CD4-positive, alpha-beta T cell treated with Interleukin-21 for 1 hour (primary cell): ENCODE measurements at regions not wholly inside any gene's neighbourhood (a gene's known extent, or its start where the extent isn't known, plus 50 kb on each side); places are given as distances from the start of the nearest gene placed in this dataset.

ENCODE experiments used
- DNase-seq: peaks from one replicate; pipeline ENCODE4 v3.0.0-alpha.2; 2020

DNA sequence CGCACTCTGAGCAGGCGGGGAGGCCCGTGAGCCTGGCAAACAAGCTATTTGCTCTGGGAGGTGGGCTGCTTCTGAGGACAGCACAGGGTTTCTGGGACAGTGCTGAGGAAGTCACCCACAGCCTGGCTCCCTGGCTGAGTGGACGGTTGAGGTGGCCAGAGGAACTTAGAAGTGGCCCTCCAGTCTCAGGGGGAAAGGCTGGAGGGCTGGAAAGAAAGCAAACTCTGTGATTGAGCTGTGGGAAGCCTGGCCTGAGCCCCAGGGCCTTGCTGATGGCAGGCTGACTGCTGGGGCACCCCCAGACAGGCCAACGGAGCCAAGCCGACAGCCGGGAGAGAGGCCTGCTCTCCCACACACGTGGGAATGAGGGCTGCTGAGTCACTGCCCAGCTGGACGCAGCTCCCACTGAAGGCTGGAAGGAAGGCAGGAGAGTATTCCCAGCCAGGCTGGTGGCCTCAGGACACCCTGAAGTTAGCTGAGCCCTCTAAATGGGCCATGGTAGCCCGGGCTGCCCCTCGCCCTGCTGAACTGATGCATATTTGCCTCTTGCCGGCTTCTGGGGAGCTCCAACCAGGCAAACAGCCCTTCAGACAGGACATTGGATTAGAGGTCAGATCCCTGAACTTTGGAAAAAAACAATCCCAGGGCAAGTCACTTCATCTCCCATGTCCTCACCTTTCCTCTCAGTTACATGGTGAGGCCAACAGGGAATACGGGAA is 98.0 kb upstream of the TLE3 start:
- no peak for DNase-seq

DNA sequence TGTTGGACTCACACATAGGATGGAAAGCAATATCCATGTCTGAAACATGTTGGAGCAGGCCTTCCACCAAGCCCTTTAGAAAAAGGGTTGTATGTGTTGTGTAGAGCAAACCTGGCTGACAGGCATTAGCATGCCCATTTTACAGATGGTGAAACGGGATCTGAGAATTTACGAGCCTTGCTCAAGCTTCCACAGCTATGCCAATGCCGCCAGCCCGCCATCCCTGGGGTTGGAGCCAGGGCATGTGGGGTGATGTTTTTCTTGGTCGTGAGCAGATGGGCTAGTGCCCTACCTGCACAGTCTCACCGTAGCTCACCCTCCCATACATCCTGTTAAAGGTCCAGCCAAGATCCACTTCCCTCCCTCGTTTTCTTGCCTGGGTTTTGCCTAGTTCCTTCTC is 97.5 kb upstream of the TLE3 start:
- DNase-seq, result no peak

DNA sequence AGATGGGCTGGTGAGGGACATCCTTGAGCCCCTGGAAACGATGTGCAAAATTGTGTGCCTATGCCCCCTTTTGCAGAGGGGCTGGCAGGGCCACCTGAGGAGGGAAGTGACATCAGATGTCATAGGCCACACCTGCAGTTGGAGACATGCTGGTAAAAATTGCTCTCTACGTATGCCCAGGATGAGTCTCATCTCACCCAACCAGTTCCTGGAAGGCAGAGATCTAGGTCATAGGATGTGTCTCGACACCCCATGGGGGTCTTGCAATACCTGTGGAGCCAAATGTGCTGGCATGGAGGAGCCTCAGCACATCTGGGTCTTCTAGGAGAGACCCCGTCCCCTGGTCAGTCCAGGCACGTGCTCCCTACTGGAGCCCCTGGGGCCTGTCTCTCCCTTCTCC is 96.5 kb upstream of the TLE3 start:
- DNase-seq, result no peak

DNA sequence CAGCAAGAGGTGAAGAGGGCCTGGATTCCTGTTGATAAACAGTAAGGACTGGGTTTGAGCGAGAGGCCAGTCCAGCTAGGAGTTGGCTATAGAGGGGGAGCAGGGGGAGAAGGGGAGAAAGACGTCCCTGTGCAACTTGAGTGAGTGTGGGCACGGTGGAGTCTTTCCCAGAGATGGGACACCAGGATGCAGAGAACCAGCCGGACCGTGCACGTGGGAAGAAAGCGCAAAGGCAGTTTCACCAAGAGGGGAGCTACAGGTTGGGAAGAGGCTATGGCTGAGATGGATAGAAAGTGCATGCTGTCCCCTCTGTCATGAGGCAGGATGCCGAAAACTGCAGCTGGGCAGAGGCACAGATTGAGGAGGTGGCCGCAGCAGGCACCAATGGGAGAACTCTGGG is 96.0 kb upstream of the TLE3 start:
- DNase-seq, result no peak

DNA sequence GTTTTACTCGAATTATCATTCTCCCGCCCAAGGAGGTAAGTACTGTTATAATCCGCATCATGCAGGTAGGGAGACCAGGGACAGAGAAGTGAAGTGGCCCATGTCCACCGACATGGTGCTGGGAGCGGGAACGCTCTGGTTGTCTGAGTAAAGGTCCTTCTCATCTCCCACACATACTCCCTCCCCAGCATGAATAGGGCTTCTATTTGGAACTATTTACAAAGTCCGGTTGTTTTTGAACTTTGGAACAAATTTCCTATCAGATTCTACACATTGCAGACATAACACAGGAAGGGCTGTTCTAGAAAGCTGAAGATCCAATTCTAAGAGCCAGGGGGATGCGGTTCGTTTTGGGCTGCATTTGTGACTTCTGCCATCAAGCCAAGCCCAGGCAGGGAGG is 94.8 kb upstream of the TLE3 start:
- DNase-seq, result no peak

DNA sequence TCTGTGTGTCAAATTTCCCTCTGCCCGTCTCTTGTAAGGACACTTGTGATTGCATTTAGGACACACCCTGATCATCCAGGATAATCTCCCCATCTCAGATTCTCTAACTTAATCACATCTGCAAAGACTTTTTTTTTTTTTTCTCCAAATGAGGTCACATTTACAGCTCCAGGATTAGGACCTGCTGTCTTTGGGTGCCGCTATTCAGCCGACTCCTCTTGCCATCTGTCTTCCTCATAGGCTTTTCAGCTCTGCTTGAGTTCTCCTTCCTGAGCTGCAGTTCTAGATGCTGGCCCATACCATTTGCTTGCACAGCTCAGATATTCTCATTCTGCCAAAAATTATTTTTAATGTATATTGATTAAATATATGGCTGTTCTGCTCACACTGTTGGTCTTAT is 94.3 kb upstream of the TLE3 start:
- DNase-seq, result no peak

DNA sequence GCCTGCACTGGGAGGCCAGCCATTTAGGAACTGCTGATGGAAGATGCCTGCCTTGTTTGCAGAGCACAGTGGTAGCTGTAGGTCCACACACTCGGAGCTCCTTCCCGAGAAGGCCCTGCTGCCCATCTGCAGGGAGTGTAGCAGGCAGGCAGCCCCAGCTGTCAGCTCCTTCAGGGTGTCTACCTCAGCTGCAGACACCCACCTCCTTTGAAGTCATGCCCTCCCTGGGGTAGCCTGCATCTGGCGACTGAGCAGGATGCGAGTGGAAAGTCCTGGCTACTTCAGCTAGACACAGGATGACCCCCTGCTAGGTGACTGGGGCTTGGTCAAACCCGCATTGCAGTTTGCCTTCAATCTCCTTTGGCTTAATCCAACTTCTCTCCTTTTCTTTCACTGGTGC is 93.2 kb upstream of the TLE3 start:
- no peak for DNase-seq

DNA sequence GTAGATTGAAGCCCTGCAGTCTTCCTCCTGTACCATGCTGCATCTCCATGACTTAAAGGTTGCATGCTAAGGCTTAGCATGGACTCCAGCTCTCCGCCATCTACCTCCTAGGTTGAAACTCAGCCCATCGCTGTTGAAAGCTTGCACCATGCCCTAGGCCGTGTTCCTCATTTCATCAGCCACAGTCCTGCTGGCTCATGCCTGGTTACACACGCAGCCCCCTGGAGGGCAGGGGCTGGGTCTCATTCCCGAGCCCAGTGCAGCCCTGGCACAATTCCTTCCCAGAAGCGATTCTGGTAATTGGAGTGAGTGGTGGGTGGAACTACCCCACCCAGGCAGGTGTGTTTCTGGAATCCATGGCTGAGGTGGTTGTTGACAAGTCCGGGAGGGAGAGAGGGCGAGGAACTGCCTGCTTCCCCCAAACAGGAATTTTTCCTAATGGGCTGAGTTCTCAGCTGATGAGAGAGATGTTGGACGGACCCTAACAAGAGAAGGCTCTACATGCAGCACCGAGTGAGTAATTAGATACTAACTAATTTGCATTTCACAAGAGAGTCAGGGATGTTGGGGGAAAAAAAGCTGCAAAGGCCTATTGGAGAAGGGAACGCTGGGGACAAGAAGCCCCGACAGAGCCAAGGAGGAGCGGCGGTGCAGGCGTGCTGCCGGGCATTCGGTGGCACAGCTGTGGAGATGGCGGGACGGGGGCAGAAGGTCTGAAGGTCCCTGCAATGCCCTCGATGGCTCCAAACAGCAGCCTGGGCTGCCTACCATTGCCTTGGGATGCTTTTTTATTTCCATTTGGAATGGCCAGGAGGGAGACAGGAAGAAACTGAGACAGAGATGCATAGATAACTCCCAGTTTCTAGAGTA is 92.3 kb upstream of the TLE3 start:
- DNase-seq, result no peak

DNA sequence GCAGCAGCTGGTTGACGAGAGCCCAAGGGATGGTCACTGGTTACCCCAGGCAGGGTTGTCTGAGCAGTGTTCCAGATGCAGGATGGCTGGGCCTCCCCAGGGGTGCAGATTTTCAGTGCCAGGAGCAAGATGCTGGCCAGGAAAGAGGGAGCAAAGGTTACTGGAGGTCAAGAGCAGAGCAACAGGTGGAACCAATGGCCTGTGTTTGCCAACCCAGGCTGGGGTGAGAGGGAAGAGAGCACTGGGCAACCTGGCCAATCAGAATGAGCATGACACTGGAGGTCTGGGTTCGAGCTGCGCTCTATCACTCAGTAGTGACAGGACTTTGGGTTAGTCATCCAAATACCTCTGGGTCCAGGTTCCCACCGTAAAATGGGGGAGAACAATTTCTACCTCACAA is 90.6 kb upstream of the TLE3 start:
- DNase-seq, result no peak

DNA sequence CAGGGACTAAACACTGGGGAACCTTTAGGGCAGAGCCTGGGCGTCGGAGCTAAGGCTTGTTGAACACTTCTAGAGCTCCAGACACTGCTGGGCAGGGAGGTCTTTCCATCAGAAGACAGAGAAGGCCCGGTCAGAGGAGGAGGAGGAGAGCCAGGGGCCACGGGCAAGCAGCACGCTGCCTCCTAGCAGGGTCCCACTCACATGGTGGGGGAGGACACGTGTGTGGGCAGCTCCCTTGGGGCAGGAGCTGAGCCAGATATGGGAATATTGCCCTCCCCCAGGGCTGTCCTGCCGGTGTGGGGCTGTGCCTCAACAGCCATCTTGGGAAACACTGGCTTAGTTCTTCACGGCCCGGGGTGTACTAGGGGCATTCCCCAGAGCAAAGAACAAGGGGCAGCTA is 89.6 kb upstream of the TLE3 start:
- no peak for DNase-seq

DNA sequence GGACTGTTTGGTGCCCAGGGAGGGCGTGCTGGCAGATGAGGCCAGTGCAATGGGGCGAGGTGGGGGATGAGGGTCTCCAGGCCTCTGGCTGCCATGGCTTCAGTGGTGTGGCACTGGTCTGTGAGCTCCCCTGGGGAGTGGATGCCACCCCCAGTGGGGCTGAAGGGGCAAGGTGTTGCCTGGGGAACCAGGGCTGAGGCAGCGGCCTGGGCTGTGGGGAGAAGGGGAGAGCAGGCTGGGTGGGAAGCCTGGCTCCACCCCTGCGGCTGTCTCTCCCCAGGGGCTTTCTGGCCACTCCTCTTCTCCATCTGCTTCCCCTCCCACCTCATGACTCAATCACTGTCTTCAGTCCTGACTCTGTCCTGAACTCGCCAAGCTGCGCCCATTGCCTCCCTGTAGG is 88.4 kb upstream of the TLE3 start:
- no peak for DNase-seq

DNA sequence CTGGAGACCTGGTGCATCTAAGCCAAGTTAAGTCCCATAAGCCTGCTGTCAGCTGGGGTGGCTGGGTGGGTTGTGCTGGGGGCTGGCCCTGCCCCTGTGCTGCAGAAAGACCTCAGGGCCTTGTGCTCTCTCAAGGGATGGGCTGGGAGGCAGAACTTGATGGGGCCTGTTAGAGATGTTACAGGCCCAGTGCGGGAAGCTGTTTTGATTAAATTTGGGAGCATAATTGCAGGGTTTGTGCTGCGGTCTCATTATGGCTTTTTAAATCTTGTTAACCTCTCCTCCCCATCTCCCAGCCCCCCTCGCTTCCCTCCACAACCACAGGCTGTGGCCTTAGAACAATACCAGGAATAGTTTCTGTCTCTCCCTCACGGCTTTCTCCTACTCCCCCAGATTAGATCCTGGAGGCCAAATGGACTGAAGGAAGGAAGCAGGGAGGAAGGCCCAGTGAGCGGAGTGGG is 87.6 kb upstream of the TLE3 start:
- no peak for DNase-seq

DNA sequence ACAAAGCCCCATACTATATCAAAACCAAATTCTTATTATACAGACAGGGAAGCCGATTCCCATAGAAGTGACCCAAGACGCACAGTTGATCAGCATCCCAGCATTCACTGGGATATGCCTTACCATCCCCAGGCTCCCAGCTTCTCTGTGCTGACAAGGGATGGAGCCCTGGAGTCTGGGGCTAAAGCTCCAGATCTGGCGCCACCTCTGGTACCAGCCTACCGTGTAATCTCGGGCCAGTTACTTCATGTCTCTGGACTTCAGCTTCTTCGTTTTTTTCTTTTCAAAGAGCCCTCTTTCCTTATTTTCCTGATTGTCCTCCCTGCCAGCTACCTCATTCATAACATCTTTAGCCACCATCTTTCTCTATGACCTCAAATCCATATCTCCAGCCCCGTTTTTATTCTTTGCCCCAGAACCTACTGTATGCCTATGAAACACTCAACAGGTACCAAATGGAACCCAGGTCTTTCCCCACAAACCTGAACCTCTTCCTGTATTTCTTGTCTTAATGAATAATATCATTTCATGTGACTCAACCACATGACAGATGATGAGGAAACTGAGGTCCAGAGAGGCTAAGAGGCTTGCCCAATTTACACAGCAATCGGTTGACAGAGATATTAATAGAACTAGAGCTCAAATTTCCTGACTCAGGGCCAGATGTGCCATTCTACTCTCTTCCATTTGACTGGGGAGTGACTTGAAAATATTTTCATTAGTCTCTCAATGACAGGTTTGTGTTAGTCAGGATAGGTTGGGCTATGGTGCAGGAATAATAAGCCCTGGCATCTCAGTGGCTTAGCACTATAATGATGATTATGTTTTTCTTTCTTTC is 85.4 kb upstream of the TLE3 start:
- no peak for DNase-seq

DNA sequence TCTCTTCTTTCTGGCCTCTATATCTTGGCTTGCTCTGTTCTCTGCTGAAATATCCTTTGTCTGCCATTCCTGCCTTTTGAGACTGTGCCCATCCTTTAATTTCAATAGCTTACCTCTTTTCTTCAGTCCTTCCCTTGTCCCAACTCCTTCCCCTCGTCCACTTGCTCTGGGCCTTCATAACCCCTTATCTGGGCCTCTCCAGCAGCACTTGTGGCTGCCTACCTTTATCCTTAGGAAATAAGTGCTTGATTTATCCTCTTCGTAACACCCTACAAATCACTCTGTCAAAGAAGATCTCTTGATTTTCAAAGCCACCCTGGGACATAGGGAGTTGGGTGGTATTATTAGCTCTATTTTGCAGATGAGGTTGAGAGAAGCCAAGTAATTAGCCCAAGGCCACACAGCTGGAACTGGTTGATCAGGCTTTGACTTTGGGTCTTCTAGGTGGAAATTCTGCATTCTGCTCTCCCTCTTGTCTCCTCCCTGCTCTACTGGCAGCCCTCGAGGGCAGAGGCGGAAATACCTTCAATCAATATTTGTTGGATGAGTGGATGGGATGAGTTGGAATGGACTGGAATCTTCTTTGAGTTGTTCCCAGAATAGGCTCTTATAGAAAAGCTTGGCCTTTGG is 84.0 kb upstream of the TLE3 start:
- no peak for DNase-seq

DNA sequence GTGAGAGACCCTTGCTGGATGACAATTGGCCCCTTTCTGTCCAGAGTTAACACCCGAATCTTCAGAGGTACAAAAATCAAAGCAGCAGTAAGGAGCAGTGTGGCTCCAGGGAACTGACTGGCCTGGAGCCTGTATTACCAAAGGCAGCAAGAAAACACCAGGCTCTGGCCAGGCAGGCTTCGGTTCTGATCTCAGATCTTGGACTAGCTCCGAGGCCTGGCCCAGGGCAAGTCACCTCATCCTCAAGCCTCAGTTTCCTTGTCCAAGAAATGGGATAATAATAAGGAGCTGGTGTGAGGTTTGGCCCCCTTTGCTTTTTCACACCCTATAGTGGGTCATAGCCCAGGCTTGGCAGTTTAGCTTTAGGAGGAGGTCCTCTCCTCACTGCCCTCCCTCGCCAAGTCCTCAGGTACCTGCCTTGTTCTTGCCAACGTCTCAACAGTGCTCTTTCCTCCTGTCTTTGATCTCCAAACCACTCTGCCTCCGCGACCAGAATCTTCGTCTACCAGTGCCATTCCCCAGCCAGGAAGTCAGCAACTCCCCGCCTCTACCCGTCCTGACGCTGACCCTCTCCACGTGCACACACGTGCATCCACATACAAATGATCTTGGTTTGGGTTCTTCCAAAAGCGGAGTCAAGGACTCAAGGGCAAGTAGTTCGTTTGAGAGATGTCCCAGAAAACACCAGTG is 82.6 kb upstream of the TLE3 start:
- DNase-seq, result no peak

DNA sequence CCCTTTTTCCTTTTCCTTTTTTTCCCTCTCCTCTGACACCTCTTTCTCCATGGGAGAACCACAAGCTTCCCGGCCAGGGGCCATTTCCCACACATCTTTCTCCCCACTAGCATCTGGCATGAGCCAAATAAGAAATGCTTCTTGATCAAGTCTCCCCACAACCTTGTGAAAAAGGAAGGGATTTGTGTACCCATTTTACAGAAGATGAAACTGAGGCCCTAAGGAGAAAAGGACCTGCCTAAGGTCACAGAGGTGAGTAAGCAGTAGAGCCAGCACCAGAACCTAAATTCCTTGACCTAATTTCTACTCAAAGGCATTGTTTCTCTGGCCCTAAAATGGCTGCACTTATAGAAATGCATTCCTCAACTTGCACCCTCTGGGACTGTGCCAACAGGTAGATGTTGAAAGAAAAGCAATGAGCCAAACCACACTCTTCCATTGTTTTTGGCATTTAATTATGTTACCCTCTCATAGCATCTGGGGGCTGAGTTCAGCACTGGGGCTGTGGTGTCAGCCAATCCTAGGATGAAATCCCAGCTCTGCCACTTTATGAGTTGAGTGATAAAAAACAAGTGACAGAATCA is 81.7 kb upstream of the TLE3 start:
- no peak for DNase-seq

DNA sequence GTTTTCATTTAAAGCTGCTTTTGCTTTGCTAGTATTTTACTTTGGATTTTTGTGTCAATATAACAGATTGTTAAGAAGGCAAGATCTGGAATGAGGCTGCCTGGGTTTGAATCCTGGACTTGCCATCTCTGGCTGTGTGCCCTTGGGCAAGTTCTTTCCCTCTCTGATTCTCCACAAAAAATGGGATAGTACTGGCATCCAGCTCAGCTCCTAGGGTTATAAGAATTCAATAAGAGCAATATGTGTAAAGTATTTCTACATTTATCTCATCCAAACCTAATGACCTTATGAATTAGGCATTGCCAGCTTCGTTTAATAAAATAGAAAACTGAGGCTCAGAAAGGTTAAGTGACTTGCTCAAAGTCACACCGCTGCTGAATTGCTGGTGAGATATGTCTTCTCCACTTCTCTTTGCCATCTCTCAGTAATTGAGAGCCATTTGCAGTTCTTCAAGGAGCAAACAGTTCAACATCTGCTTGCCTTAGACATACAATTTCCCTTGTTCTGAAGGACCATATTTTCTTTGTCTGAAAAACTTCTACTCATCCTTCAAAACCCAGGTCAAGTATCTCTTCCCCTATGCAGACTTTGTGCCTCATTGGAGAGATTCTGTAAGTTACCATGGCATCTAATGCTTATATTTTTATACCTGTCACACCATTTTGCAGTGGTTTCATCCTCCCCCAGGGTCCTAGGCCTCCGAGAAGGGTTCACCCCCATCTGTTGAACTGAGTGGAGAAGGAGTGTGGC is 80.8 kb upstream of the TLE3 start:
- no peak for DNase-seq

DNA sequence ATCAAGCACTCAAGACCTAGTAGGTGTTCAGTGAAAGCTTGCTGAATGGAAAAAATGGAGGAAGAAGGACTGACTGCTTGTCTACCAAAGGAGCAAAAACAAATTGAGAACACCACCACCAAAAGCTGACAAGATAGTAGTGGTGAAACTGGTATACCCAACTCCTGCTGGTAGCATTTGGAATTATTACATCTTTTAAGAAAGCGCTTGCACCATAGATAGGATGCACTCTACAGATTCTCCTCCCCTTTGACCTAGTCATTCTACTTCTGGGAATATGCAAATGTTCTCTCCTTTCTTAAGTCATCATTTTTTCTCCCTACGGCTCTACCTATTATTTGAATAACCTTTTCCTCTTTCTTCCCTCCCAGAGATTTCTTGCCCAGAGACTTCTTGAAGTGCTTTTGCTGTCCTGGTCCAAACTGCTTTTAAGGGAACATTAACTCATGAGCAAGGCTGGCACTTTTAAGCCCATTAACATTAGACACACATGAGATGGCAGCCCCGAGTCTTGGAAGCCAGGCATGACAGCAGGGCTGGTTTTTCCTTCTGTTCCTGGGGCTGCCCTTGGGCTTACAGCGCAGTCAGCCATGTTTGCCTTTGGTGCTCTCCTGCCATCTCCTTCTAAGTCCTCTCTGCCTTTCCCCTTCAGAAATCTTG is 75.0 kb upstream of the TLE3 start:
- DNase-seq, result no peak

DNA sequence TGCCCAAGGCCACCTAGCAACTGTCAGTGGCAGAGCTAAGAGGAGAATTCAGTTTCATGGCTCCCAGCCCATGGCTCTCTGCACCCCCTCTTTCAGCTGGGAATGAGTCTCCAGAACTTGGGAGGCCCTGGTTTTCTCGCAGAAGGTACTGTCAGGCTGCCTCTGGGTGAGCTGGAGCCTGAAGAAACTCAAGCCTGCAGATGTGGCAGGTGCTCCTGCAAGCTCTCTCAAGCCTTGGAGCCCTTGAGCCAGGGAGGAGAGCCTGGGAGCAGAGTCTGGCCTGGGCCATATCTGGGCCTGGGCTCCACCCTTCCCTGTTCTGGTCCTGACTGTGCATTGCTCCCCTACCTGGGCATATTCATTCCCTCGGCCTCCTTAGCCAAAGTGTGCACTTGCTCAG is 74.4 kb upstream of the TLE3 start:
- no peak for DNase-seq

DNA sequence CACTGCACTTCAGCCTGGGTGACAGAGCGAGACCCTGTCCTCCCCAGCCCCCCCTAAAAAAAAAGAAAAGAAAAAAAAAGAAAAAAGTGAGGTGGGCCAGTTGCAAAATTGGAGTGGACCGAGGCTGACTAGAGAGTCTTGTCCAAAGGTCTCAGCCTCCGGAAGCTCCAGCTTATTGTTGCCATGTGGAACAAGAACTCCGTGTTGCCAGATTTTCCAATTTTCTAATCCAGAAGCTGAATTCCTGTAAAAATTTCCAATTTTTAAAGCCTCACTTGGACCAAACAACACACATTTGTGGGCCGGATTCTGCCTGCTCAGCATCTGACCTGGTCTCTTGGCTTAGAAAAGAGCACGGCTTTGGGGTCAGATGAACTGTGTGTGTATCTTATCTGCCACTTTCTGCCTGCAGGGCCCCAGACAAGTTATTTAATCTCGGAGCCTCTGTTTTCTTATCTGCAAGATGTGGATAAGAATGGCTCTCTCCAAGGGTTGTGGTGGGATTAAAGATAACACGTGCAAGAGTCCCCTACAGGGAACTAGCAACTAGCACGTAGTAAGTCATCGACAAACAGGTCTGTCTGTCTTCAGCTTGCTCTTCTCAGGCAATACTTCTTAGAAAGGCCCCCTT is 73.7 kb upstream of the TLE3 start:
- no peak for DNase-seq
